Liver (tissue), 8 donors: ENCODE measurements at regions not wholly inside any gene's neighbourhood (a gene's known extent, or its start where the extent isn't known, plus 50 kb on each side); places are given as distances from the start of the nearest gene placed in this dataset.

Experiments used
- DNase-seq: peaks from one replicate; pipeline ENCODE4 v3.0.0-alpha.2; 2017; ENCODE audit warnings: low spot score
- H3K27ac ChIP-seq, 2 donors: one replicate each; pipeline ENCODE4 v1.7.0; 2013; ENCODE audit warnings: inconsistent platforms in 2 of 2, low read length in 2 of 2, control low read depth in 1 of 2, low read depth in 1 of 2, mild to moderate bottlenecking in 1 of 2
- H3K27me3 ChIP-seq, 4 donors: one replicate each; pipeline versions ENCODE4 v1.6.1 to v1.7.0; 2013; ENCODE audit warnings: low read length in 3 of 4, inconsistent platforms in 1 of 4, mild to moderate bottlenecking in 1 of 4, moderate library complexity in 1 of 4; ENCODE audit not compliant: control insufficient read depth in 4 of 4, insufficient read depth in 4 of 4
- H3K36me3 ChIP-seq, 4 donors: one replicate each; pipeline versions ENCODE4 v1.6.1 to v1.7.0; 2013; ENCODE audit warnings: low read length in 3 of 4, mild to moderate bottlenecking in 3 of 4, low read depth in 1 of 4, moderate library complexity in 1 of 4; ENCODE audit not compliant: control insufficient read depth in 4 of 4, insufficient read depth in 3 of 4
- H3K4me1 ChIP-seq, 4 donors: one replicate each; pipeline versions ENCODE4 v1.6.1 to v1.7.0; 2013; ENCODE audit warnings: low read length in 3 of 4, mild to moderate bottlenecking in 3 of 4, moderate library complexity in 1 of 4; ENCODE audit not compliant: control insufficient read depth in 4 of 4, insufficient read depth in 4 of 4
- H3K4me3 ChIP-seq, 3 donors: one replicate each; pipeline versions ENCODE4 v1.6.1 to v1.7.0; 2013; ENCODE audit warnings: low read length in 3 of 3, control low read depth in 1 of 3, low read depth in 1 of 3, mild to moderate bottlenecking in 1 of 3
- H3K9ac ChIP-seq, 2 donors: one replicate each; pipeline ENCODE4 v1.7.0; 2013; ENCODE audit warnings: low read length in 2 of 2, mild to moderate bottlenecking in 2 of 2, moderate library complexity in 2 of 2, control low read depth in 1 of 2, low read depth in 1 of 2
- H3K9me3 ChIP-seq, 4 donors: one replicate each; pipeline versions ENCODE4 v1.6.1 to v1.7.0; 2013; ENCODE audit warnings: low read length in 3 of 4; ENCODE audit not compliant: control insufficient read depth in 4 of 4
- ATF3 ChIP-seq: IDR thresholded peaks from 2 replicates; pipeline ENCODE4 v1.6.1; 2016; ENCODE audit warnings: antibody characterized with exemption
- CTCF ChIP-seq: fragments of 150-350 bp; IDR thresholded peaks from 2 replicates; pipeline ENCODE4 v1.5.1; 2017; ENCODE audit warnings: improper control_type of control experiment, low read depth, low read length; ENCODE audit not compliant: missing input control
- FOXA1 ChIP-seq: IDR thresholded peaks from 2 replicates; pipeline ENCODE4 v1.6.1; 2016; ENCODE audit warnings: antibody characterized with exemption
- FOXA2 ChIP-seq: IDR thresholded peaks from 2 replicates; pipeline ENCODE4 v1.6.1; 2016; ENCODE audit warnings: antibody characterized with exemption
- HNF4A ChIP-seq, 2 donors: conservative IDR thresholded peaks; 2 replicates each; pipeline ENCODE4 v1.6.1; 2016; ENCODE audit warnings: antibody characterized with exemption in 2 of 2, mild to moderate bottlenecking in 2 of 2
- NR2F2 ChIP-seq: IDR thresholded peaks from 2 replicates; pipeline ENCODE4 v1.6.1; 2016; ENCODE audit warnings: antibody characterized with exemption
- RAD21 ChIP-seq, 2 donors: IDR thresholded peaks; 2 replicates each; pipeline ENCODE4 v1.6.1; 2016; ENCODE audit warnings: antibody characterized with exemption in 2 of 2, mild to moderate bottlenecking in 2 of 2
- RXRA ChIP-seq, 2 donors: IDR thresholded peaks; 2 replicates each; pipeline ENCODE4 v1.6.1; 2017 to 2018; ENCODE audit warnings: antibody characterized with exemption in 2 of 2, mild to moderate bottlenecking in 1 of 2
- YY1 ChIP-seq: IDR thresholded peaks from 2 replicates; pipeline ENCODE4 v1.6.1; 2016; ENCODE audit warnings: antibody characterized with exemption, mild to moderate bottlenecking
- WGBS: extraction: QIAGEN DNeasy Blood & Tissue Kit; methylation state at CpG from one replicate; pipeline ENCODE4 v1.1.7; 2013; 5-methylcytosine and 5-hydroxymethylcytosine counted together
- TF ChIP-seq, protein P1 (sequence below): IDR thresholded peaks from 2 replicates; pipeline ENCODE4 v1.6.1; 2016; ENCODE audit warnings: antibody characterized with exemption
- TF ChIP-seq, protein P2 (sequence below): IDR thresholded peaks from 2 replicates; pipeline ENCODE4 v1.6.1; 2016; ENCODE audit warnings: antibody characterized with exemption, mild to moderate bottlenecking
- donor health status: healthy.
- donor health status: healthy.
- donor health status: healthy.
- donor health status: healthy.
- donor health status: healthy.

- no peaks in the 10 kb centered on the region for H3K36me3 ChIP-seq
- 82% methylated on average over 10 of the region's 10 CpGs for WGBS
- no peak for DNase-seq
- TF ChIP-seq YY1 = no peak
- TF ChIP-seq CTCF = no peak
- no peak for TF ChIP-seq FOXA2
- no peak for TF ChIP-seq RXRA (IDR thresholded peaks at IDR 0.05)
- no peak for TF ChIP-seq NR2F2
- TF ChIP-seq FOXA1 = no peak
- TF ChIP-seq, protein P1, sequence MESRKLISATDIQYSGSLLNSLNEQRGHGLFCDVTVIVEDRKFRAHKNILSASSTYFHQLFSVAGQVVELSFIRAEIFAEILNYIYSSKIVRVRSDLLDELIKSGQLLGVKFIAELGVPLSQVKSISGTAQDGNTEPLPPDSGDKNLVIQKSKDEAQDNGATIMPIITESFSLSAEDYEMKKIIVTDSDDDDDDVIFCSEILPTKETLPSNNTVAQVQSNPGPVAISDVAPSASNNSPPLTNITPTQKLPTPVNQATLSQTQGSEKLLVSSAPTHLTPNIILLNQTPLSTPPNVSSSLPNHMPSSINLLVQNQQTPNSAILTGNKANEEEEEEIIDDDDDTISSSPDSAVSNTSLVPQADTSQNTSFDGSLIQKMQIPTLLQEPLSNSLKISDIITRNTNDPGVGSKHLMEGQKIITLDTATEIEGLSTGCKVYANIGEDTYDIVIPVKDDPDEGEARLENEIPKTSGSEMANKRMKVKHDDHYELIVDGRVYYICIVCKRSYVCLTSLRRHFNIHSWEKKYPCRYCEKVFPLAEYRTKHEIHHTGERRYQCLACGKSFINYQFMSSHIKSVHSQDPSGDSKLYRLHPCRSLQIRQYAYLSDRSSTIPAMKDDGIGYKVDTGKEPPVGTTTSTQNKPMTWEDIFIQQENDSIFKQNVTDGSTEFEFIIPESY = no peak
- no peak for TF ChIP-seq RAD21 (IDR thresholded peaks at IDR 0.05)
- TF ChIP-seq ATF3 = no peak
- H3K4me3 ChIP-seq = no peak overlapping the region
- H3K27me3 ChIP-seq = no peaks in the 10 kb centered on the region
- peaks cover 0 to 5% (median 0%) of the 10 kb centered on the region in 4 donors for H3K9me3 ChIP-seq
- H3K27ac ChIP-seq = no peak overlapping the region
- H3K9ac ChIP-seq = no peak overlapping the region
- H3K4me1 ChIP-seq = no peaks in the 10 kb centered on the region
Observed at GRCh38 chr18:76113101-76113500, 381.9 kb downstream of the ZNF516 start.

DNA sequence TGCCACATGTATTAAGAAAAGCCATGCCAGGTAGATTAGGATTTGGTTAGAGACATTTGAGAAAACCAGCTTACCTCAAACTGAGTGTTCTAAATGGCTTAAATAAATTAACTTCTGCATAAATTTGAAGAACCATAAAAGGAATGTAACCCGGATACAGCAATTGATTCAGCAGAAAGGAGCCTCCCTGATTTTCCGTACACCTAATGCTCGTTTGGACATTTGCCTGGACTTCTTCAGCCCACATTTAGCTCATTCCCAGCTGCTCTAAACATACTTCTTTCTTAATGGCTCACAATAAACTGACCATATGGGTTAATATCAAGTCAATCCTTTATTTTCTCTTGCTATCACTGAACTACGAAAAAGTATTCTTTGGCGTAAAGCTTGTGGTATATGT is 392.4 kb downstream of the ZNF516 start:
- Histone ChIP-seq H3K4me3 (no peak overlapping the region), H3K9me3 (peaks cover 0 to 2% (median under 1%) of the 10 kb centered on the region in 4 donors), H3K9ac (no peak overlapping the region), H3K4me1 (no peaks in the 10 kb centered on the region), H3K27ac (no peak overlapping the region), H3K27me3 (peaks cover 0 to 5% (median 1%) of the 10 kb centered on the region in 4 donors), H3K36me3 (no peaks in the 10 kb centered on the region)
- 64% methylated on average over 5 of the region's 5 CpGs for WGBS
- TF ChIP-seq YY1 (no peak), CTCF (no peak), HNF4A (conservative IDR thresholded peaks at IDR 0.05) (no peak), ATF3 (no peak), RAD21 (IDR thresholded peaks at IDR 0.05) (no peak)
- TF ChIP-seq, protein P2, sequence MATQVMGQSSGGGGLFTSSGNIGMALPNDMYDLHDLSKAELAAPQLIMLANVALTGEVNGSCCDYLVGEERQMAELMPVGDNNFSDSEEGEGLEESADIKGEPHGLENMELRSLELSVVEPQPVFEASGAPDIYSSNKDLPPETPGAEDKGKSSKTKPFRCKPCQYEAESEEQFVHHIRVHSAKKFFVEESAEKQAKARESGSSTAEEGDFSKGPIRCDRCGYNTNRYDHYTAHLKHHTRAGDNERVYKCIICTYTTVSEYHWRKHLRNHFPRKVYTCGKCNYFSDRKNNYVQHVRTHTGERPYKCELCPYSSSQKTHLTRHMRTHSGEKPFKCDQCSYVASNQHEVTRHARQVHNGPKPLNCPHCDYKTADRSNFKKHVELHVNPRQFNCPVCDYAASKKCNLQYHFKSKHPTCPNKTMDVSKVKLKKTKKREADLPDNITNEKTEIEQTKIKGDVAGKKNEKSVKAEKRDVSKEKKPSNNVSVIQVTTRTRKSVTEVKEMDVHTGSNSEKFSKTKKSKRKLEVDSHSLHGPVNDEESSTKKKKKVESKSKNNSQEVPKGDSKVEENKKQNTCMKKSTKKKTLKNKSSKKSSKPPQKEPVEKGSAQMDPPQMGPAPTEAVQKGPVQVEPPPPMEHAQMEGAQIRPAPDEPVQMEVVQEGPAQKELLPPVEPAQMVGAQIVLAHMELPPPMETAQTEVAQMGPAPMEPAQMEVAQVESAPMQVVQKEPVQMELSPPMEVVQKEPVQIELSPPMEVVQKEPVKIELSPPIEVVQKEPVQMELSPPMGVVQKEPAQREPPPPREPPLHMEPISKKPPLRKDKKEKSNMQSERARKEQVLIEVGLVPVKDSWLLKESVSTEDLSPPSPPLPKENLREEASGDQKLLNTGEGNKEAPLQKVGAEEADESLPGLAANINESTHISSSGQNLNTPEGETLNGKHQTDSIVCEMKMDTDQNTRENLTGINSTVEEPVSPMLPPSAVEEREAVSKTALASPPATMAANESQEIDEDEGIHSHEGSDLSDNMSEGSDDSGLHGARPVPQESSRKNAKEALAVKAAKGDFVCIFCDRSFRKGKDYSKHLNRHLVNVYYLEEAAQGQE = no peak
- DNase-seq = no peak
